ENCODE measurements at regions not wholly inside any gene's neighbourhood (a gene's known extent, or its start where the extent isn't known, plus 50 kb on each side); places are given as distances from the start of the nearest gene placed in this dataset.
"Not testable (repeated sequence)": the region's sequence is repeated elsewhere in the genome, so short reads cannot be mapped to it uniquely, and the experiment has no call there.

- TF ChIP-seq CTCF (conservative IDR thresholded peaks at IDR 0.05); ZFX (IDR thresholded peaks at IDR 0.05): not testable (repeated sequence)
Measured at GRCh38 chr17:27107386-27108328, 186.3 kb upstream of the WSB1 start.

All from C4-2B (cell line).